ENCODE measurements at regions not wholly inside any gene's neighbourhood (a gene's known extent, or its start where the extent isn't known, plus 50 kb on each side); places are given as distances from the start of the nearest gene placed in this dataset.
A peak's percentile ranks its signal among the peaks of the same experiment; 100 is the strongest.

DNA sequence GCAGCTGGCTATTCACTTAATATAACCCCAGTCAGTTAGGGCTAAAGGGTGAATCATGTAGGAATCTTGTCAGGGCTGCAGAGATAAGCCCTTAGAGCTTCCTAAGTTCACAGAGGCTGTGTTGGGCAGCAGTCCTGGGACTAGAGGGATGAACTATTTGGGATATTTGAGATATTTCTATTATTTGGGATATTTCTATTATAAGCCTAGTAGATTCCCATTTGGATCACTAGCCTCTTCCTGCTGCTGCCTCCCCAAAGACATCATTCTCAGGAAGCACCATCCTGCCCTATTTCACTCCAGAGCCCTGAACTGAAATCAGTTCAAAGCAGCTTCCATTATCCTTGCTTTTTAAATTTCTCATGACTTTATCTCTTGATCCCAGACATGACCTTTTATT, 501.3 kb downstream of the NUF2 start:
- no peak overlapping the region for H3K4me3 ChIP-seq (ENCODE audit: control insufficient read depth, low read depth, low read length)
- TF ChIP-seq, protein P1, sequence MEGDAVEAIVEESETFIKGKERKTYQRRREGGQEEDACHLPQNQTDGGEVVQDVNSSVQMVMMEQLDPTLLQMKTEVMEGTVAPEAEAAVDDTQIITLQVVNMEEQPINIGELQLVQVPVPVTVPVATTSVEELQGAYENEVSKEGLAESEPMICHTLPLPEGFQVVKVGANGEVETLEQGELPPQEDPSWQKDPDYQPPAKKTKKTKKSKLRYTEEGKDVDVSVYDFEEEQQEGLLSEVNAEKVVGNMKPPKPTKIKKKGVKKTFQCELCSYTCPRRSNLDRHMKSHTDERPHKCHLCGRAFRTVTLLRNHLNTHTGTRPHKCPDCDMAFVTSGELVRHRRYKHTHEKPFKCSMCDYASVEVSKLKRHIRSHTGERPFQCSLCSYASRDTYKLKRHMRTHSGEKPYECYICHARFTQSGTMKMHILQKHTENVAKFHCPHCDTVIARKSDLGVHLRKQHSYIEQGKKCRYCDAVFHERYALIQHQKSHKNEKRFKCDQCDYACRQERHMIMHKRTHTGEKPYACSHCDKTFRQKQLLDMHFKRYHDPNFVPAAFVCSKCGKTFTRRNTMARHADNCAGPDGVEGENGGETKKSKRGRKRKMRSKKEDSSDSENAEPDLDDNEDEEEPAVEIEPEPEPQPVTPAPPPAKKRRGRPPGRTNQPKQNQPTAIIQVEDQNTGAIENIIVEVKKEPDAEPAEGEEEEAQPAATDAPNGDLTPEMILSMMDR (IDR thresholded peaks at IDR 0.05; ENCODE audit: control insufficient read depth, insufficient read depth, low read depth, low read length, missing control alignments), result no peak
- no peak for DNase-seq (ENCODE audit: low read depth)

DNA sequence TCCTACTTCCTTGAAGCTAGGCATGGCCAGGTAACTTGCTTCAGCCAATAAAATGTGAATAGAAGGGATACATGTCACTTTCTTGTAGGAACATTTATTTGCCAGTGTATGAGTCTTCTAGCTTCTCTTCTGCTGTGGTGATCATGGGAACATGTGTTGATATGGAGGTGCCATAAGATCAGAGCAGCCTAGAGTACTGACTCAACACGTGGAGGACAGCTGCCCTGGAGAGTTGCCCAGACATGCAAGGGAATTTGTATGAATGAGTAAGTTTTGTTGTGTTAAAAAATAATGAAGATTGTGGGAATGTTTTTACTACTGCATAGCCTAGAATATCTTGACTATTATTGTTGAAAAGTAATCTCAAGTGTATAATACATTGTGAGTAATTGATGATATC, 502.3 kb downstream of the NUF2 start:
- H3K4me3 ChIP-seq (ENCODE audit: control insufficient read depth, low read depth, low read length), result no peak overlapping the region
- peak; percentile 88 for DNase-seq (ENCODE audit: low read depth)
- TF ChIP-seq, protein P1 (IDR thresholded peaks at IDR 0.05; ENCODE audit: control insufficient read depth, insufficient read depth, low read depth, low read length, missing control alignments), result no peak

DNA sequence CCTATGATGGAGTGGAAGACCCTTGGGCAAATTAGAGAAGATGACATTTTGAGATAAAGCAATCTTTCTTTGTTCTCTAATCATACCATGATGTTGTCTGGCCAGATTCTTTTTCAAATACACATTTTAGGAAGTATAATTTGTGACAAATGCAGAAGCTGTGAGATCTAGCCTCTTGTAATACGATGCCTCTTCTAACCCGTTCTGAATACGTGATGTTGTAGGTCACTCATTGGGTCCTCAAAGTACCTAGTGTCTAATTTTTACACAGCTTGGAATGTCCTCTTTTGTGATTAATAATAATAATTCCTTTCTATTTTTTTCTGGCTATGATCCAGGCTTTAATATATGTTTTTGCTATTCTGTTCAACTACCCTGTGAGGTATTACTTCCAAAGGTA, 502.7 kb downstream of the NUF2 start:
- TF ChIP-seq, protein P1 (IDR thresholded peaks at IDR 0.05; ENCODE audit: control insufficient read depth, insufficient read depth, low read depth, low read length, missing control alignments), result no peak
- DNase-seq (ENCODE audit: low read depth), result no peak
- H3K4me3 ChIP-seq (ENCODE audit: control insufficient read depth, low read depth, low read length), result no peak overlapping the region

DNA sequence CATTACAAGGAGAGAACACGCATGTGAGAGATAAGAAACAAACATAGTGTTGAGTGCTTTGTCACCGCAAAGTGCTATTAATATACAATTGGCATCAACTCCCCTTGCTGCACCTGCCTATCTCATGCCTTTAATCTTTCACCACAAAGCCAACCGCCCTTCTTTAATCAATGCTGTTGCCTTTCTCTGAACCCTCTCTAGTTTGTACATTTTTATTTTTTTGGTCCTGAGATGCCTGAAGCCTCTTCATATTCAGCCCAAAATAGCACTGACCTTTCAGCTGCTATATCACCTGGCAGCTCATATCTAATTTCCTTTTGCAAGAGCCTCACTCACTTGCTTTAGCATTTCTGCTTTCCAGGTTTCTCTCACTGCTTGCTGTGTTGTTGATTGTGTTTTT, 504.7 kb downstream of the NUF2 start:
- no peak for DNase-seq (ENCODE audit: low read depth)
- TF ChIP-seq, protein P1 (IDR thresholded peaks at IDR 0.05; ENCODE audit: control insufficient read depth, insufficient read depth, low read depth, low read length, missing control alignments), result no peak
- H3K4me3 ChIP-seq (ENCODE audit: control insufficient read depth, low read depth, low read length), result no peak overlapping the region

DNA sequence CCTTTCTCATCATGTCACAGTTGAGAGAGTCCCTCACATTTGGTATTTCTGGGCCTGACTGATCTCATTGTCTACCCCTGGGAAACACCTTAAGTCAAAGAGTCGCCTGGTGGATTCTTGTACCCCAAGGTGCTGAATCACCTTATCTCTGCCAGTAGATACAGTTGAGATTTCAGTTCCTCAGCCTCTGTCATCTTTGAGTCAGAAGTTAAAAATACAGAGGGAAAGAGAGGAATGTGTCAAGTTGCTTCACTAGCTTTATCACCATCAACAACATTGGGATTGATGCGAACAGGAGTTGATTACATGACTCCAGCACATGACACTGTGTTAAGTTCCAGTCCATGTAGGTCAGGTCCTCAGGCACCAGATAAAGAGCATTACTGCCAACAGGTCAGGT, 513.0 kb downstream of the NUF2 start:
- no peak for DNase-seq (ENCODE audit: low read depth)
- H3K4me3 ChIP-seq (ENCODE audit: control insufficient read depth, low read depth, low read length), result no peak overlapping the region
- TF ChIP-seq, protein P1 (IDR thresholded peaks at IDR 0.05; ENCODE audit: control insufficient read depth, insufficient read depth, low read depth, low read length, missing control alignments), result no peak

DNA sequence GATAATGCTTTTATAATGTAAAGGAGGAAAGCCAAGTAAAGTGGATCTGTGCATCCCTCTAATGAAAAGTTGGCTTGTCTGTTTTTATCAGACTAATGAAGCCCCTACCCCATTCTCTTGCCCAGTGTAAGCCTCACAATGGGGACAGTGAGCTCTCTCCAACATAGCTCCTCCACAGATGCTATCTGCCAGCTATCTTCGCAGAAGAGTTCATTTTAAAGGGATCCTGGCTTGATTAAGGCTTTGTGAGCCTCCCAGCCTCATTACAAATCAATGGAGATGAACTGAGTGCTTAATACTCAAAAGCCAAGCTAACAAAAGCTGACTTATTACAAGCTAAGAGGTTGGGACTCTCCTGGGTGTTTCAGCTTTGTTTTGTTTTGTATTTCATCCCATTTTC, 514.7 kb downstream of the NUF2 start:
- TF ChIP-seq, protein P1 (IDR thresholded peaks at IDR 0.05; ENCODE audit: control insufficient read depth, insufficient read depth, low read depth, low read length, missing control alignments), result no peak
- DNase-seq (ENCODE audit: low read depth), result no peak
- H3K4me3 ChIP-seq (ENCODE audit: control insufficient read depth, low read depth, low read length), result no peak overlapping the region

DNA sequence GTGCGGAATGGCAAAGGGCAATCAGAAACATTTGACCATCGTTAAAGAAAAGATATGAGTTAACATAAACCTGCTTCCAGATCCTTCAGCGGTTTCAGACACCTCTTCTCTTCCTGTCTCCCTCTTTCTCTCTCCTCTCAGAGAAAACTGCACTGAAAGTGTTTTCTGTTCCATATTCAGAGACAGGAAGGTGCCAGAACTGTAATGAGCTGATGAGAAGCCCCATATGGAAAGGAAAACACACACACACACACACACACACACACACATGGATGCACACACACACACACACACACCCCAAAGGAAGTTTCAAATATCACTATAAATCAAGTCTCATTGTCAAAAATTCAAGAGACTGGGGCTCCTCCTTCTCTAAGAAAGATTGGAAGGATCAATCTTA, 515.5 kb downstream of the NUF2 start:
- no peak for DNase-seq (ENCODE audit: low read depth)
- H3K4me3 ChIP-seq (ENCODE audit: control insufficient read depth, low read depth, low read length), result no peak overlapping the region
- TF ChIP-seq, protein P1 (IDR thresholded peaks at IDR 0.05; ENCODE audit: control insufficient read depth, insufficient read depth, low read depth, low read length, missing control alignments), result no peak
